Glutamatergic neuron (in vitro differentiated cells): ENCODE measurements at regions not wholly inside any gene's neighbourhood (a gene's known extent, or its start where the extent isn't known, plus 50 kb on each side); places are given as distances from the start of the nearest gene placed in this dataset.
"Not testable (repeated sequence)": the region's sequence is repeated elsewhere in the genome, so short reads cannot be mapped to it uniquely, and the experiment has no call there.

Experiments
- DNase-seq: peaks from one replicate; pipeline ENCODE4 v3.0.0; 2022
- H3K27ac Mint-ChIP-seq: one replicate; pipeline ENCODE4 v1.8.0; 2020; ENCODE audit warnings: mild to moderate bottlenecking, mixed read lengths, inconsistent platforms; ENCODE audit not compliant: unreplicated experiment
- H3K27me3 Mint-ChIP-seq: one replicate; pipeline ENCODE4 v1.8.0; 2020; ENCODE audit warnings: mild to moderate bottlenecking, moderate library complexity, mixed read lengths, inconsistent platforms; ENCODE audit not compliant: unreplicated experiment
- H3K36me3 Mint-ChIP-seq: one replicate; pipeline ENCODE4 v1.8.0; 2020; ENCODE audit warnings: mild to moderate bottlenecking, mixed read lengths, inconsistent platforms; ENCODE audit not compliant: unreplicated experiment
- H3K4me1 Mint-ChIP-seq: one replicate; pipeline ENCODE4 v1.8.0; 2020; ENCODE audit warnings: mild to moderate bottlenecking, low read depth, mixed read lengths, inconsistent platforms; ENCODE audit not compliant: unreplicated experiment
- H3K4me3 Mint-ChIP-seq: one replicate; pipeline ENCODE4 v1.8.0; 2020; ENCODE audit warnings: mild to moderate bottlenecking, mixed read lengths, inconsistent platforms; ENCODE audit not compliant: unreplicated experiment
- H3K9me3 Mint-ChIP-seq: one replicate; pipeline ENCODE4 v1.8.0; 2020; ENCODE audit warnings: mild to moderate bottlenecking, moderate library complexity, mixed read lengths, inconsistent platforms; ENCODE audit not compliant: unreplicated experiment
- CTCF ChIP-seq: fragments of 200-600 bp; sonication (generic); IDR thresholded peaks from one replicate; pipeline ENCODE4 v1.5.0; 2021; ENCODE audit not compliant: partially characterized antibody, unreplicated experiment

- H3K9me3 Mint-ChIP-seq = no peaks in the 10 kb centered on the region
- no peak for TF ChIP-seq CTCF
- H3K27ac Mint-ChIP-seq = no peak overlapping the region
- no peak for DNase-seq
- no peaks in the 10 kb centered on the region for H3K4me1 Mint-ChIP-seq
- H3K27me3 Mint-ChIP-seq = no peaks in the 10 kb centered on the region
- no peak overlapping the region for H3K4me3 Mint-ChIP-seq
- H3K36me3 Mint-ChIP-seq = no peaks in the 10 kb centered on the region
Measured at GRCh38 chr6:79404261-79404660, 133.0 kb downstream of the LCA5 start.

GRCh38 chr6:79403563-79403962, 133.7 kb downstream of the LCA5 start:
- DNase-seq = no peak

GRCh38 chr6:79403086-79403485, 134.1 kb downstream of the LCA5 start:
- H3K27me3 Mint-ChIP-seq = no peaks in the 10 kb centered on the region
- no peaks in the 10 kb centered on the region for H3K4me1 Mint-ChIP-seq
- no peaks in the 10 kb centered on the region for H3K36me3 Mint-ChIP-seq
- H3K27ac Mint-ChIP-seq = no peak overlapping the region
- DNase-seq = no peak
- TF ChIP-seq CTCF = no peak
- no peaks in the 10 kb centered on the region for H3K9me3 Mint-ChIP-seq
- no peak overlapping the region for H3K4me3 Mint-ChIP-seq

More at GRCh38 chr6:79403563-79403962, 133.7 kb downstream of the LCA5 start:
- Mint-ChIP-seq H3K27me3 (no peaks in the 10 kb centered on the region), H3K27ac (no peak overlapping the region), H3K9me3 (no peaks in the 10 kb centered on the region), H3K36me3 (no peaks in the 10 kb centered on the region), H3K4me3 (no peak overlapping the region), H3K4me1 (no peaks in the 10 kb centered on the region)
- no peak for TF ChIP-seq CTCF

- Mint-ChIP-seq H3K27me3 (no peaks in the 10 kb centered on the region), H3K36me3 (no peaks in the 10 kb centered on the region), H3K27ac (no peak overlapping the region), H3K4me3 (no peak overlapping the region), H3K4me1 (no peaks in the 10 kb centered on the region), H3K9me3 (no peaks in the 10 kb centered on the region)
- no peak for TF ChIP-seq CTCF
- no peak for DNase-seq
Measured at GRCh38 chr6:79399499-79399898, 137.7 kb downstream of the LCA5 start.

- not testable (repeated sequence) for H3K9me3 Mint-ChIP-seq, DNase-seq, H3K4me1 Mint-ChIP-seq, H3K4me3 Mint-ChIP-seq, H3K36me3 Mint-ChIP-seq, H3K27me3 Mint-ChIP-seq, H3K27ac Mint-ChIP-seq
Measured at GRCh38 chr6:79398617-79399016, 138.6 kb downstream of the LCA5 start.

- Mint-ChIP-seq H3K36me3 (no peaks in the 10 kb centered on the region), H3K9me3 (no peaks in the 10 kb centered on the region), H3K27me3 (peaks cover 1% of the 10 kb centered on the region), H3K27ac (no peak overlapping the region), H3K4me3 (no peak overlapping the region), H3K4me1 (no peaks in the 10 kb centered on the region)
- TF ChIP-seq CTCF = no peak
- no peak for DNase-seq
Measured at GRCh38 chr6:79396625-79397024, 140.6 kb downstream of the LCA5 start.
